GM23248 (cell line): ENCODE measurements at regions not wholly inside any gene's neighbourhood (a gene's known extent, or its start where the extent isn't known, plus 50 kb on each side); places are given as distances from the start of the nearest gene placed in this dataset.

Experiments used
- DNase-seq: peaks from one replicate; pipeline ENCODE4 v3.0.0-alpha.2; 2015
- H2AFZ ChIP-seq: fragments of 200-600 bp; sonication (generic); 2 replicates; pipeline ENCODE4 v1.6.1; 2016; ENCODE audit warnings: antibody characterized with exemption
- H3F3A ChIP-seq: fragments of 200-600 bp; sonication (generic); 2 replicates; pipeline ENCODE4 v1.6.1; 2016; ENCODE audit warnings: mild to moderate bottlenecking, antibody characterized with exemption, mixed run types; ENCODE audit not compliant: insufficient read depth
- H3K27ac ChIP-seq: fragments of 200-600 bp; sonication (generic); 2 replicates; pipeline ENCODE4 v1.5.1; 2016; ENCODE audit warnings: mild to moderate bottlenecking
- H3K27me3 ChIP-seq: fragments of 200-600 bp; sonication (generic); replicated peaks from 2 replicates; pipeline ENCODE4 v1.6.1; 2016; ENCODE audit warnings: mild to moderate bottlenecking; ENCODE audit not compliant: insufficient read depth
- H3K36me3 ChIP-seq: fragments of 200-600 bp; sonication (generic); 2 replicates; pipeline ENCODE4 v1.6.1; 2016; ENCODE audit warnings: low read depth, mild to moderate bottlenecking
- H3K4me1 ChIP-seq: fragments of 200-600 bp; sonication (generic); 2 replicates; pipeline ENCODE4 v1.6.1; 2016; ENCODE audit warnings: mild to moderate bottlenecking; ENCODE audit not compliant: insufficient read depth
- H3K4me2 ChIP-seq: fragments of 200-600 bp; sonication (generic); one replicate; pipeline ENCODE4 v1.6.1; 2016; ENCODE audit warnings: mild to moderate bottlenecking; ENCODE audit not compliant: unreplicated experiment
- H3K4me3 ChIP-seq: fragments of 200-600 bp; sonication (generic); 2 replicates; pipeline ENCODE4 v1.5.1; 2016; ENCODE audit warnings: mild to moderate bottlenecking
- H3K79me2 ChIP-seq: fragments of 200-600 bp; sonication (generic); 2 replicates; pipeline ENCODE4 v1.6.1; 2016; ENCODE audit warnings: mild to moderate bottlenecking; ENCODE audit not compliant: insufficient read depth
- H3K9ac ChIP-seq: fragments of 200-600 bp; sonication (generic); 2 replicates; pipeline ENCODE4 v1.6.1; 2016; ENCODE audit warnings: mild to moderate bottlenecking
- H3K9me2 ChIP-seq: fragments of 200-600 bp; sonication (generic); 2 replicates; pipeline ENCODE4 v1.6.1; 2016; ENCODE audit warnings: mixed run types, mild to moderate bottlenecking, moderate library complexity; ENCODE audit not compliant: insufficient read depth
- H3K9me3 ChIP-seq: fragments of 200-600 bp; sonication (generic); one replicate; pipeline ENCODE4 v1.6.1; 2017; ENCODE audit warnings: low read depth
- H4K20me1 ChIP-seq: fragments of 200-600 bp; sonication (generic); 2 replicates; pipeline ENCODE4 v1.6.0; 2016; ENCODE audit not compliant: insufficient read depth
- EZH2 ChIP-seq: fragments of 200-600 bp; sonication (generic); IDR thresholded peaks from 2 replicates; pipeline ENCODE4 v1.6.1; 2018; ENCODE audit warnings: antibody characterized with exemption, mild to moderate bottlenecking; ENCODE audit not compliant: insufficient read depth, poor library complexity, severe bottlenecking
- EZH2phosphoT487 ChIP-seq: fragments of 200-600 bp; sonication (generic); IDR thresholded peaks from 2 replicates; pipeline ENCODE4 v1.6.1; 2018; ENCODE audit warnings: antibody characterized with exemption, moderate library complexity, mild to moderate bottlenecking, low read depth; ENCODE audit not compliant: insufficient read depth
- WGBS, 2 experiments: methylation state at CpG; one replicate each; pipeline ENCODE4 v1.1.6; 2015 to 2017; ENCODE audit warnings: low lambda C conversion rate in 2 of 2, low coverage in 1 of 2; ENCODE audit errors: missing lambda C conversion rate in 2 of 2; 5-methylcytosine and 5-hydroxymethylcytosine counted together
- in situ Hi-C: fragments of 300-500 bp; cut with MboI; formaldehyde crosslinking; loops from 2 replicates; pipeline ENCODE4 v1.15.0; 2020

DNA sequence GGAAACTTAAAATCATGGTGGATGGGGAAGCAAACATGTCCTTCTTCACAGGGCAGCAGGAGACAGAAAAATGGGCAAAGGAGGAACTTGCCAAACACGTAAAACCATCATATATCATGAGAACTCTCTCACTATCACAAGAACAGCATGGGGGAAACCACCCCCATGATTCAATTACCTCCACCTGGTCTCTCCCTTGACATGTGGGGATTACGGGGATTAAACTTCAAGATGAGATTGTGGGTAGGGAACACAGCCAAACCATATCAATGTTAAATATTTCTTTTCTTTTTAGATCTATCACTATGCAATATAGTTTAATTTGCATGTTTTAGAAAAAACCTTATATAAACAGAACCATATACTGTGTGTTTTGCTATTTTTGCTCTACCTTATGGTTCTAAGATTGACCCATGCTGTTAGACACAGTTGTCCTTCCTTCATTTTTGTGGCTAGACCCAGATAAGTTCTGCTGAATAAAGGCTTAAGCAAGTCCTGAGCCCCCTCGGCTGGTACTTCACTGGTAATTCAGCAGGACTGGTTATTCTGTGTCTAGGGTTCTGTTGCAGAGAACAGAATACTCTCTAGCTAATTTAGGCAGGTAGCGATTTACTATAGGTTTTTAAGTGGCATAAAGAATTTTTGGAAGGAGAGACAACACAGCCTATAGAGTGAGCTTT, 253.7 kb upstream of the HMGA2 start:
- Histone ChIP-seq H3K4me3 (no peak overlapping the region), H3K9me3 (peaks cover 4% of the 10 kb centered on the region), H3K4me1 (peaks cover 18% of the 10 kb centered on the region), H2AFZ (no peak overlapping the region), H3K27ac (no peak overlapping the region), H3F3A (peaks cover 25% of the 10 kb centered on the region), H3K9ac (no peak overlapping the region), H4K20me1 (no peaks in the 10 kb centered on the region), H3K79me2 (no peaks in the 10 kb centered on the region), H3K36me3 (no peaks in the 10 kb centered on the region), H3K9me2 (no peaks in the 10 kb centered on the region), H3K27me3 (no peaks in the 10 kb centered on the region), H3K4me2 (no peak overlapping the region)
- 92% methylated on average over 4 of the region's 4 CpGs for WGBS, 2 experiments
- no peak for DNase-seq
- TF ChIP-seq EZH2phosphoT487 (no peak), EZH2 (no peak)
- in situ Hi-C loops, result no loop called here

GRCh38 chr12:65574867-65575266, 249.4 kb upstream of the HMGA2 start:
- Histone ChIP-seq H3K27me3 (no peaks in the 10 kb centered on the region), H3K4me1 (no peaks in the 10 kb centered on the region), H2AFZ (no peak overlapping the region), H3K4me3 (no peak overlapping the region), H3K36me3 (no peaks in the 10 kb centered on the region), H3K27ac (no peak overlapping the region), H3K4me2 (no peak overlapping the region), H3K9ac (no peak overlapping the region), H3K79me2 (no peaks in the 10 kb centered on the region), H3K9me3 (peaks cover 4% of the 10 kb centered on the region), H3F3A (no peaks in the 10 kb centered on the region), H4K20me1 (no peaks in the 10 kb centered on the region), H3K9me2 (no peaks in the 10 kb centered on the region)
- no peak for DNase-seq
- in situ Hi-C loops, result no loop called here
- TF ChIP-seq EZH2 (no peak), EZH2phosphoT487 (no peak)

DNA sequence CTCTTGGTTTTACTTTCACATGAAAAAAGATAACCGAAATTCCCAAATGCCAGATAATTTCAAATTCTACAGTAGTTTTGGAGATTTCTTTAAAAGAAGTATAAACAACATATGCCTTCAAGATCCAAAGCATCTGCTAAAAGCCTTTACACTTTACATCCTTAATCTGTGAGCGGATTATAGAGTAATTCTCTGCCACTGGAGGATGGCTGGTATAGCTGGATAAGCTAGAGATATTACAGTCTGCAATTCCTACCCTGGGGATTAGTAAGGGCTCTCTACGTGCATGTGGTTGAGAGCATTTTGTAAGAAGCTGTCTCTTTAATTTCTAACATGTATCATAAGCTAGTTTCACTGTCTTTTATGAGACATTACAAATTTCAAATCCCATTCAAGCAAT, 240.3 kb upstream of the HMGA2 start:
- TF ChIP-seq EZH2phosphoT487, result no peak
- Histone ChIP-seq H3K9me3 (no peaks in the 10 kb centered on the region), H3K9ac (no peak overlapping the region), H3K27me3 (no peaks in the 10 kb centered on the region), H4K20me1 (no peaks in the 10 kb centered on the region), H3K27ac (no peak overlapping the region), H3K4me2 (no peak overlapping the region), H3K9me2 (no peaks in the 10 kb centered on the region), H3F3A (no peaks in the 10 kb centered on the region), H3K4me3 (no peak overlapping the region), H3K79me2 (no peaks in the 10 kb centered on the region), H3K36me3 (no peaks in the 10 kb centered on the region), H2AFZ (no peak overlapping the region), H3K4me1 (no peaks in the 10 kb centered on the region)
- DNase-seq, result no peak
- 88 to 92% methylated on average over 3 of the region's 3 CpGs for WGBS, 2 experiments
- in situ Hi-C loops, result no loop called here

DNA sequence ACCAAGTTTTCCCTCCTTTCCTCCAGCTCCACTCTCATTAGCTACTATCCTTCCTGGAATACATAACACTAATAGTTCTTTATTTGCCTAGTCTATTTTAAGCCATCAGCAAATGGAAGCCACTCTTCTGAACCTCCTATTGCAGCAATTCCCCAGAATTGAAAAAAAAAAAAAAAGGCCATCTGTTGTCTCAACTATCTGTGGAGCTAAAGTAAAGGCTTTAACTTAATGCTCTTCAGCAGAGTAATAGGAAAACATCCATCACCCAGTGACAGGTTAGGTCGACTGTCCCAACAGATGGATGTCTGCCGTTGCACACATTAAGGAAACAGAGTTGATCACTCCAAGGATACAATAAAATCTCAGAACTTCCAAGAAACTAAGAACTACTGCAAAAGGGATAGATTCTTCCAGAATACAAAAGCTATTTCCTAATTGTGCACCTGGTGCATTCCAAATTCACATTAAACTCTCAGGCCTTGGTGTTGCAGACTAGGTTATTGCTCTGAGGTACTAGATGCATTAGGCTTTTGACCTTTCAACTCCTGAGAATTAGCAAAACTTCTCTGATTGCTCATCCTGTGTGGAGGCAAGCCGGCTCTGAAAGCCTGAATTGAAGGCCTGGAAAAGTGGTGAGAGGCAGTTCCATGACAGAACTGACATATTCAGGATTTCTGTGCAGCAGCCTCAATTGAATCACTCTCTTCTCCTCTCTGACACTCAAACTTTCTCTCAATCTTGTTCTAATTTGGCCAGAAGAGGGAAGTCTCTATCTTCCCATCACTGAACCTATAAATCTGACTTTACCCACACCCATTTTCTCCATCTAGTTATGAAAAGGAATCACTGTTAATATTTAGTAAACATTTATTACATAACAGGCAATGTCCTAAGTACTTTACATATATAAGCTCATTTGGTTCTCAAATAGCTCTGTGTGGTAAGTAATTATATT, 238.4 kb upstream of the HMGA2 start:
- no peak overlapping the region for H3K9ac ChIP-seq
- no peaks in the 10 kb centered on the region for H4K20me1 ChIP-seq
- no peak overlapping the region for H3K27ac ChIP-seq
- no peaks in the 10 kb centered on the region for H3K4me1 ChIP-seq
- no peaks in the 10 kb centered on the region for H3K9me2 ChIP-seq
- in situ Hi-C loops, result no loop called here
- H3K27me3 ChIP-seq, result no peaks in the 10 kb centered on the region
- H3K9me3 ChIP-seq, result no peaks in the 10 kb centered on the region
- no peaks in the 10 kb centered on the region for H3K79me2 ChIP-seq
- no peaks in the 10 kb centered on the region for H3F3A ChIP-seq
- H3K4me2 ChIP-seq, result no peak overlapping the region
- WGBS, 2 experiments, result 55 to 56% methylated on average over 3 of the region's 3 CpGs
- H3K36me3 ChIP-seq, result no peaks in the 10 kb centered on the region
- H2AFZ ChIP-seq, result no peak overlapping the region
- no peak overlapping the region for H3K4me3 ChIP-seq
- TF ChIP-seq EZH2 (no peak), EZH2phosphoT487 (no peak)
- no peak for DNase-seq
